PFSK-1 (cell line): ENCODE measurements at regions not wholly inside any gene's neighbourhood (a gene's known extent, or its start where the extent isn't known, plus 50 kb on each side); places are given as distances from the start of the nearest gene placed in this dataset.

Experiments used
- FOXP2 ChIP-seq: optimal IDR thresholded peaks from 2 replicates; pipeline ENCODE3; 2011; ENCODE audit warnings: borderline replicate concordance, control low read depth, inconsistent platforms; ENCODE audit not compliant: insufficient read depth; ENCODE audit errors: extremely low read length, extremely low read depth
- POLR2AphosphoS5 ChIP-seq: IDR thresholded peaks from 2 replicates; pipeline ENCODE4 v1.6.1; 2012; ENCODE audit warnings: low read depth, mild to moderate bottlenecking, control low read depth, low read length, moderate library complexity
- REST ChIP-seq, 2 experiments: IDR thresholded peaks; 2 replicates each; pipeline versions ENCODE4 v1.6.1 to v1.8.0; 2011 to 2012; ENCODE audit warnings: low read depth in 2 of 2, low read length in 2 of 2, control low read depth in 1 of 2, inconsistent platforms in 1 of 2, mild to moderate bottlenecking in 1 of 2, moderate library complexity in 1 of 2; ENCODE audit not compliant: insufficient read depth in 1 of 2
- SIN3A ChIP-seq: IDR thresholded peaks from 2 replicates; pipeline ENCODE4 v1.6.1; 2012; ENCODE audit warnings: mild to moderate bottlenecking, low read length, moderate library complexity, borderline replicate concordance; ENCODE audit not compliant: insufficient read depth
- TAF1 ChIP-seq: IDR thresholded peaks from 2 replicates; pipeline ENCODE4 v1.6.1; 2012; ENCODE audit warnings: low read length, control low read depth, borderline replicate concordance; ENCODE audit not compliant: insufficient read depth

- no peak for TF ChIP-seq SIN3A
- TF ChIP-seq TAF1 = no peak
- no peak for TF ChIP-seq FOXP2
- no peak for TF ChIP-seq POLR2AphosphoS5
- TF ChIP-seq REST (IDR thresholded peaks at IDR 0.05; ENCODE audit: insufficient read depth in 1 of 2, low read depth in 2 of 2, low read length in 2 of 2) = no peak
These were observed 93.9 kb downstream of the CPN2 start for GRCh38 chr3:194257151-194257621.

GRCh38 chr3:194257916-194258668, 93.0 kb downstream of the CPN2 start:
- TF ChIP-seq REST (IDR thresholded peaks at IDR 0.05; ENCODE audit: insufficient read depth in 1 of 2, low read depth in 2 of 2, low read length in 2 of 2) (no peak), POLR2AphosphoS5 (no peak), SIN3A (no peak), TAF1 (no peak), FOXP2 (no peak)

- TF ChIP-seq POLR2AphosphoS5 (no peak), TAF1 (no peak), FOXP2 (no peak), REST (IDR thresholded peaks at IDR 0.05; ENCODE audit: insufficient read depth in 1 of 2, low read depth in 2 of 2, low read length in 2 of 2) (no peak), SIN3A (no peak)
These were observed 91.0 kb downstream of the CPN2 start for GRCh38 chr3:194259982-194260766.

GRCh38 chr3:194261581-194262063, 89.5 kb downstream of the CPN2 start:
- TF ChIP-seq SIN3A = no peak
- no peak for TF ChIP-seq POLR2AphosphoS5
- TF ChIP-seq FOXP2 = no peak
- TF ChIP-seq REST (IDR thresholded peaks at IDR 0.05; ENCODE audit: insufficient read depth in 1 of 2, low read depth in 2 of 2, low read length in 2 of 2) = no peak
- TF ChIP-seq TAF1 = no peak
